Eye (tissue), 1 donor: ENCODE measurements at regions not wholly inside any gene's neighbourhood (a gene's known extent, or its start where the extent isn't known, plus 50 kb on each side); places are given as distances from the start of the nearest gene placed in this dataset.
"Not testable (repeated sequence)": the region's sequence is repeated elsewhere in the genome, so short reads cannot be mapped to it uniquely, and the experiment has no call there.

Experiments used
- DNase-seq: peaks from one replicate; pipeline ENCODE4 v3.0.0-alpha.2; 2015

DNA sequence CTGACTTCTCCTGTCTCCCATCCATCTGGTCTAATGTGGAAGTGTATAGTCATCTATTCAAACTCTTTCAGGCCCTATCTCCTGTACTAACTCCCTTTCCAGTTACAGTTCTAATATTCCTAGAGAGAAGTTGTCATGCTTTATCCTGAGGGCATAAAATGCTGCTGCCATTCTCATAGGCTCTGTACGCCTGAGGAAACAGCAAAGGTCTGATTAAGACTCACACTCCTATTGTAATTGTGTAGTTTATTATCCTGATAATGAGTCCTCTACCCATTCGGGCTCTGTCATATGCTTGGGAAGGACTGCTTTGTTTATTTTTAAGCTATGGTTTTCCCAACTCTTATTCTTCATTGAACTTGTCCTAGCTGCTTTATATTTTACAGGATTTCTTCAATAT, 290.4 kb downstream of the TMEM38B start:
- no peak for DNase-seq

GRCh38 chr9:105993116-105993854, 298.9 kb downstream of the TMEM38B start:
- peak; percentile 46 for DNase-seq

GRCh38 chr9:105993921-105994715, 299.8 kb downstream of the TMEM38B start:
- peak; percentile 3 for DNase-seq

- no peak for DNase-seq
These were observed 300.6 kb downstream of the TMEM38B start for GRCh38 chr9:105994970-105995369.

DNA sequence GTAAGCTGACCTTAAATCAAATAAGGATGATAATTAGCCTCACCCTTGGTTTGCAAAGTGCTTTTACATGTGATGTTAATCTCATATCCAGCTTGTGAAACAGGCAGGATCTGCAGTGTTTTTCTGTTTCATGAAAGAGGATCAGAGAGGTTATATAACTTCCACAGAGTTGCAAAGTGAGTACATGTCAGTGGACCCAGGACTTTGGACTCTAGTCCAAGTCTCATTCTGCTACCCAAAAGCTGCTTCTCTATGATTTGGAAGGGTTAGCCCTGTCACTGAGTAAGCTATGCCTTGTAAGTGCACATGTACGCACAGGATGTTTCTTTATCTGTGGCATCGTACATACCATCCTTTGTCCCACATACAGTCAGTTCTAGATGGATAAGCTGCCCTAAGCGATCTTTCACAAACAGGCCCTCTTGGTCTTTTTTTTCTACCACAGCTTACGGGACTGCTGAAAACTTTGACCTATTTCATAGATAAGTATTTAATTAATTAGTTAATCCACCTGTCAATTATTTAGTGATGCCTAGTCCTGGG, 322.9 kb downstream of the TMEM38B start:
- DNase-seq, result no peak

- no peak for DNase-seq
These were observed 324.8 kb downstream of the TMEM38B start for GRCh38 chr9:106019039-106019680.

- peak; percentile 7 for DNase-seq
These were observed 325.4 kb downstream of the TMEM38B start for GRCh38 chr9:106019702-106020101.

- peak; percentile 12 for DNase-seq
These were observed 325.8 kb downstream of the TMEM38B start for GRCh38 chr9:106020186-106020585.

GRCh38 chr9:106023455-106023854, 329.1 kb downstream of the TMEM38B start:
- DNase-seq, result no peak

- DNase-seq, result no peak
These were observed 331.1 kb downstream of the TMEM38B start for GRCh38 chr9:106025453-106025852.

- not testable (repeated sequence) for DNase-seq
These were observed 335.8 kb downstream of the TMEM38B start for GRCh38 chr9:106030146-106030545.

- peak; percentile 10 for DNase-seq
These were observed 338.6 kb downstream of the TMEM38B start for GRCh38 chr9:106032978-106033377.

DNA sequence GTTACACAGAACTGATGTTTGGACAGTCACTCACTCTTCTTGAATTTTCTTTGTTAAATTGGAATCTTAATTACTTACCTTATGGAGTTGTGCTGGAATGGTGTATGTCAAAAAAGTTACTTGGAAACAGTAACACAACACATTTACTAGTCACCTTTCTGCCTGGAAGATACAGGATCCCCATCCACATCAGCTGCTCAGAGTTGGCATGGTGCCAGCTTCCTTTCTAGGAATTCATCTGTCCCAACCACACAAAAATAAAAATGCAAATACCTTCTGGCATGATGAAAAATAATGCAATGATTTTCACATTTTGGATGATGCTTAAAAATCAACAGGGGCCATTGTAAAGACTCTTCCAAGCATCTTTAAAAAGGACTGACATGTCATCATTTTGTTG, 341.5 kb downstream of the TMEM38B start:
- DNase-seq, result peak; percentile 13

DNA sequence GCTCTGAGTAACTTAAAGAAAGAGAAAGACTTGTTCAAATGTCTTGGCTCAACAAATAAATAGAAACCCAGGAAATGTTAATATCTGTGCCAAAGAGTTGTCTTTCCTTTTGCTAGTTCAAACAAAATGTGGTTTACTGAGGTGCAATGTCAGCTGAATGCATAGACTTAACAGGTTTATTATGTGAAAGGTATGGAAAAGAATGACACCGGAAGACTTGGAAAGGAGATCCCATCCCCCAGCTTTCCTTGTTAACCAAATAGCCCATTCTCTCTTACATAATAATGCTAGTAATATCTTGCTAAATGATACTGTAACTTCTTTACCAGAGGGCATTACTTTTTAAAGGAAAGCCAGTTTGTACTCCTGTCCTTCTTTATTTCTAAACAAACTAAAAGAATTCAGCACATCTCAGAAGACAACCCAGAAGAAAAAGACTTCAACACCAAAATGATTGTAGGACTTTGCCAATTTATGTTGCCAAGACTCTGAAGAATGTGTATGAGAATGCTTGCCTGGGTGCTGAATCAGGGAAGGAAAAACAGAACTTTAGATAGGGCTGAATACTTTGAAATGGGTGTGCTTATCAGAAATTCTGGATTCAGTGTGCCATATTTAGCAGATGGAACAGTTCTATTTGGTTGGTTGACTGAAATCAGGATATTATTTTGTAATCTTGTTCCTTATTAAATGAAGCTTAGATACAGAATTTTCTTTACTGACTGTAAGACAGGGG, 344.1 kb downstream of the TMEM38B start:
- DNase-seq, result no peak

DNA sequence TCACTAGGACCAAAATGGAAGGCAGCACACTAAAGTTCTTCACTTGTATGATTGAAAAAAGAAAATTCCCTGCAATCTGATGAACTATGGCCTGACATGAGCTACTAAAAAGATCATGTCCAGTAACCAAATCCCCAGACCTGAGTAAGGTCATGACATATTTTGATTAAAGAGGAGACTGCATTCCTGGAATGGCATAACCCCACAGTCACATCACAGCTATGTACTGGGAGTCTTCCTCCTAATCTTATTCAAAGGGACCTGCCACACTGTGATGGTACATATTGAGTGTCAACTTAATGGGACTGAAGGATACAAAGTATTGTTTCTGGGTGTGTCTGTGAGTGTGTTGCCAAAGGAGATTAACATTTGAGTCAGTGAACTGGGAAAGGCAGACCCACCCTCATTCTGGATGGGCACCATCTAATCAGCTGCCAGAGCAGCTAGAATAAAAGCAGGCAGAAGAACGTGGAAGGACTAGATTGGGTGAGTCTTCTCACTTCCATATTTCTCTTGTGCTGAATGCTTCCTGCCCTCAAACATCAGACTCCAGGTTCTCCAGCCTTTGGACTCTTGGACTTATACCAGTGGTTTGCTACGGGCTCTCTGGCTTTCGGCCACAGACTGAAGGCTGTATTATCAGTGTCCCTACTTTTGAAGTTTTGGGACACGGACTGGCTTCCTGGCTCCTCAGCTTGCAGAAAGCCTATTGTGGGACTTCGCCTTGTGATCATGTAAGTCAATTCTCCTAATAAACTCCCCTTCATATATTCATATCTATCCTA, 345.0 kb downstream of the TMEM38B start:
- no peak for DNase-seq

DNA sequence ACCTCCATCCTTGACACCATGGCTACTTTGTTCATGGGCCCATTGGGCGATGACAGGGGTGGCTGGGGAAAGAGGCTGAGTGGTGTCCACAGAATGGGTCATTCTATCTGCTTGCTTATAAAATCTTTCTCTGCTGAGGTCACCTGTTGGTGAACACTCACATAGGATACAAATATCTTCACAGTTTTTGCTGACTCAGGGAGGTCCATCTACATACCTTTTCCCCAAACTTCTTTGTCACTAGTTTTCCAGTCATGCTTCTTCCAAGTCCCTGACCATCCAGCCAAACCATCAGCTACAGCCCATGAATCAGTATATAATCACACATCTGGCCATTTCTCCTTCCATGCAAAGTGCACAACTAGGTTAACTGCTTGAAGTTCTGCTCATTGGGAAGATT, 347.6 kb downstream of the TMEM38B start:
- not testable (repeated sequence) for DNase-seq

GRCh38 chr9:106051545-106051944, 357.2 kb downstream of the TMEM38B start:
- DNase-seq, result no peak

GRCh38 chr9:106052166-106052565, 357.8 kb downstream of the TMEM38B start:
- DNase-seq, result no peak

- no peak for DNase-seq
These were observed 358.4 kb downstream of the TMEM38B start for GRCh38 chr9:106052735-106053134.

GRCh38 chr9:106056328-106056727, 362.0 kb downstream of the TMEM38B start:
- DNase-seq, result no peak

DNA sequence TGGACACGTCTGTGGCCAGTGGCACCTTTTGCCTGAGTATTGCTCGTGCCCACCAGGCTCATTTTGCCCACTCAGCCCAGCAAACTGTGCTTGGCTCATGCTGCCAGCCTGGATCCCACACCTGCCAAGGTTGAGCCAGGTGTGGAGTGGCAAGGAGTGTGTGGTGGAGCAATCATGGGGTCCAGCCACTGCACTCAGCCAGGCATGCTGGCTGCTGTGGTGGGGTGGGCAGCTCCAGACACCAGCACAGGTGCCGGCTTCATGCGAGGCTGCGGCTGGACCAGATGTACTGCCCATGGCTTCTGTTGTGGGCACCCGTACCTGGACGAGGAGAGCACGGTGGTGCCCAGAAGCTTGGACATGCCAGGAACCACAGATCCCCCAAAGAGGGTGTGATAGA, 364.1 kb downstream of the TMEM38B start:
- no peak for DNase-seq

DNA sequence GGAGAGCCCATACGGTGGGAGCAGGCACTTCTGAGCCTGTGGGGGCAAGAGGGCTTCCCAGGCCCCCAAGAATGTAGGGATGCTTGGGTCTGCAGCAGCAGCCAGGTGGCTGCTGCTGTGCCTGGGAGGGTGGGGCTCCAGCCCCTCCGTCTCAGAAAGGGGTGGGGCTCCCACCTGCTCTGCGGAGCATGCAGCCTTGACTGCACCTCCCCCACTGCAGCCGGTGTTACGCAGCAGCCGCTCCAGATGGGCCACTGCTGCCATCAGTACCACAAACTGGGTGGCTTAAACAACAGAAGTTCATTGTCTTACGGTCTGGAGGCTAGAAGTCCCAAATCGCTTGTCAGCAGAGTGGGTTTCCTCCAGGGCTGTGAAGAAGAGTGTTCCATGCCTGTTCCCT, 365.5 kb downstream of the TMEM38B start:
- DNase-seq, result no peak
